Liver (tissue), 8 donors: ENCODE measurements at regions not wholly inside any gene's neighbourhood (a gene's known extent, or its start where the extent isn't known, plus 50 kb on each side); places are given as distances from the start of the nearest gene placed in this dataset.

Experiments used
- DNase-seq: peaks from one replicate; pipeline ENCODE4 v3.0.0-alpha.2; 2017; ENCODE audit warnings: low spot score
- H3K27ac ChIP-seq, 2 donors: one replicate each; pipeline ENCODE4 v1.7.0; 2013; ENCODE audit warnings: inconsistent platforms in 2 of 2, low read length in 2 of 2, control low read depth in 1 of 2, low read depth in 1 of 2, mild to moderate bottlenecking in 1 of 2
- H3K27me3 ChIP-seq, 4 donors: one replicate each; pipeline versions ENCODE4 v1.6.1 to v1.7.0; 2013; ENCODE audit warnings: low read length in 3 of 4, inconsistent platforms in 1 of 4, mild to moderate bottlenecking in 1 of 4, moderate library complexity in 1 of 4; ENCODE audit not compliant: control insufficient read depth in 4 of 4, insufficient read depth in 4 of 4
- H3K36me3 ChIP-seq, 4 donors: one replicate each; pipeline versions ENCODE4 v1.6.1 to v1.7.0; 2013; ENCODE audit warnings: low read length in 3 of 4, mild to moderate bottlenecking in 3 of 4, low read depth in 1 of 4, moderate library complexity in 1 of 4; ENCODE audit not compliant: control insufficient read depth in 4 of 4, insufficient read depth in 3 of 4
- H3K4me1 ChIP-seq, 4 donors: one replicate each; pipeline versions ENCODE4 v1.6.1 to v1.7.0; 2013; ENCODE audit warnings: low read length in 3 of 4, mild to moderate bottlenecking in 3 of 4, moderate library complexity in 1 of 4; ENCODE audit not compliant: control insufficient read depth in 4 of 4, insufficient read depth in 4 of 4
- H3K4me3 ChIP-seq, 3 donors: one replicate each; pipeline versions ENCODE4 v1.6.1 to v1.7.0; 2013; ENCODE audit warnings: low read length in 3 of 3, control low read depth in 1 of 3, low read depth in 1 of 3, mild to moderate bottlenecking in 1 of 3
- H3K9ac ChIP-seq, 2 donors: one replicate each; pipeline ENCODE4 v1.7.0; 2013; ENCODE audit warnings: low read length in 2 of 2, mild to moderate bottlenecking in 2 of 2, moderate library complexity in 2 of 2, control low read depth in 1 of 2, low read depth in 1 of 2
- H3K9me3 ChIP-seq, 4 donors: one replicate each; pipeline versions ENCODE4 v1.6.1 to v1.7.0; 2013; ENCODE audit warnings: low read length in 3 of 4; ENCODE audit not compliant: control insufficient read depth in 4 of 4
- ATF3 ChIP-seq: IDR thresholded peaks from 2 replicates; pipeline ENCODE4 v1.6.1; 2016; ENCODE audit warnings: antibody characterized with exemption
- CTCF ChIP-seq: fragments of 150-350 bp; IDR thresholded peaks from 2 replicates; pipeline ENCODE4 v1.5.1; 2017; ENCODE audit warnings: improper control_type of control experiment, low read depth, low read length; ENCODE audit not compliant: missing input control
- EGR1 ChIP-seq, 2 donors: IDR thresholded peaks; 2 replicates each; pipeline ENCODE4 v1.6.1; 2016 to 2018; ENCODE audit warnings: antibody characterized with exemption in 2 of 2, low read depth in 2 of 2
- FOXA1 ChIP-seq: IDR thresholded peaks from 2 replicates; pipeline ENCODE4 v1.6.1; 2016; ENCODE audit warnings: antibody characterized with exemption
- FOXA2 ChIP-seq: IDR thresholded peaks from 2 replicates; pipeline ENCODE4 v1.6.1; 2016; ENCODE audit warnings: antibody characterized with exemption
- HNF4A ChIP-seq, 2 donors: conservative IDR thresholded peaks; 2 replicates each; pipeline ENCODE4 v1.6.1; 2016; ENCODE audit warnings: antibody characterized with exemption in 2 of 2, mild to moderate bottlenecking in 2 of 2
- JUND ChIP-seq, 2 donors: IDR thresholded peaks; 2 replicates each; pipeline ENCODE4 v1.6.1; 2016; ENCODE audit warnings: antibody characterized with exemption in 2 of 2
- MAX ChIP-seq: IDR thresholded peaks from 2 replicates; pipeline ENCODE4 v1.6.1; 2016; ENCODE audit warnings: antibody characterized with exemption
- NR2F2 ChIP-seq: IDR thresholded peaks from 2 replicates; pipeline ENCODE4 v1.6.1; 2016; ENCODE audit warnings: antibody characterized with exemption
- RAD21 ChIP-seq, 2 donors: IDR thresholded peaks; 2 replicates each; pipeline ENCODE4 v1.6.1; 2016; ENCODE audit warnings: antibody characterized with exemption in 2 of 2, mild to moderate bottlenecking in 2 of 2
- REST ChIP-seq: IDR thresholded peaks from 2 replicates; pipeline ENCODE4 v1.6.1; 2016; ENCODE audit warnings: antibody characterized with exemption, mild to moderate bottlenecking
- RXRA ChIP-seq, 2 donors: IDR thresholded peaks; 2 replicates each; pipeline ENCODE4 v1.6.1; 2017 to 2018; ENCODE audit warnings: antibody characterized with exemption in 2 of 2, mild to moderate bottlenecking in 1 of 2
- SP1 ChIP-seq: IDR thresholded peaks from 2 replicates; pipeline ENCODE4 v1.6.1; 2018; ENCODE audit warnings: antibody characterized with exemption, mild to moderate bottlenecking
- TAF1 ChIP-seq: conservative IDR thresholded peaks from 2 replicates; pipeline ENCODE4 v1.6.1; 2016; ENCODE audit warnings: antibody characterized with exemption, mild to moderate bottlenecking
- YY1 ChIP-seq: IDR thresholded peaks from 2 replicates; pipeline ENCODE4 v1.6.1; 2016; ENCODE audit warnings: antibody characterized with exemption, mild to moderate bottlenecking
- WGBS: extraction: QIAGEN DNeasy Blood & Tissue Kit; methylation state at CpG from one replicate; pipeline ENCODE4 v1.1.7; 2013; 5-methylcytosine and 5-hydroxymethylcytosine counted together
- donor health status: healthy.
- donor health status: healthy.
- donor health status: healthy.
- donor health status: healthy.
- donor health status: healthy.

DNA sequence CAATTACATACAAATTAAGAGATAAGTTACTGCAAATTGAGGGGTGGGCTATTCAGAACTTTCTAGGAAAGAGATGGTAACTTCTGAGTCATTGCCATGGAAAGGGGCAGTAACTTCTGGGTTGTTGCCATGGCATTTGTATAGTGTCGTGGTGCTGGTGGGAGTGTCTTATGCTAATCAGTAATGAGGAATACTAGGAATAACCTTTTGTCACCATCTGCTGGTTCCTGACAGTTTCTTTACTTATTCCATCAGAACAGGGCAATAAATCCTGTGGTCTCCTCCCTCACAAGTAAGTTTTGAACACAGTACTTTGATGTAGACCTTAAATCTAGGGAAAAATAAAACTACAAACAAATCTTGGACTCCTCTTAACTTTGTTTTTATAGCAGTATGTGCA lies 435.4 kb downstream of the BCL11A start:
- H3K9ac ChIP-seq = no peak overlapping the region
- no peak overlapping the region for H3K4me3 ChIP-seq
- WGBS = 25% methylated on average over 1 of the region's 1 CpG
- H3K27ac ChIP-seq = no peak overlapping the region
- peaks cover 0 to 8% (median 0%) of the 10 kb centered on the region in 4 donors for H3K9me3 ChIP-seq
- H3K4me1 ChIP-seq = no peaks in the 10 kb centered on the region
- H3K36me3 ChIP-seq = no peaks in the 10 kb centered on the region
- TF ChIP-seq MAX (no peak), FOXA2 (no peak), JUND (IDR thresholded peaks at IDR 0.05) (no peak), CTCF (no peak), YY1 (no peak), ATF3 (no peak), TAF1 (no peak), HNF4A (conservative IDR thresholded peaks at IDR 0.05) (no peak), NR2F2 (no peak), RAD21 (IDR thresholded peaks at IDR 0.05) (no peak), FOXA1 (no peak), REST (no peak), RXRA (IDR thresholded peaks at IDR 0.05) (no peak), SP1 (no peak), EGR1 (IDR thresholded peaks at IDR 0.05; ENCODE audit: low read depth in 2 of 2) (no peak)
- H3K27me3 ChIP-seq = no peaks in the 10 kb centered on the region
- no peak for DNase-seq

DNA sequence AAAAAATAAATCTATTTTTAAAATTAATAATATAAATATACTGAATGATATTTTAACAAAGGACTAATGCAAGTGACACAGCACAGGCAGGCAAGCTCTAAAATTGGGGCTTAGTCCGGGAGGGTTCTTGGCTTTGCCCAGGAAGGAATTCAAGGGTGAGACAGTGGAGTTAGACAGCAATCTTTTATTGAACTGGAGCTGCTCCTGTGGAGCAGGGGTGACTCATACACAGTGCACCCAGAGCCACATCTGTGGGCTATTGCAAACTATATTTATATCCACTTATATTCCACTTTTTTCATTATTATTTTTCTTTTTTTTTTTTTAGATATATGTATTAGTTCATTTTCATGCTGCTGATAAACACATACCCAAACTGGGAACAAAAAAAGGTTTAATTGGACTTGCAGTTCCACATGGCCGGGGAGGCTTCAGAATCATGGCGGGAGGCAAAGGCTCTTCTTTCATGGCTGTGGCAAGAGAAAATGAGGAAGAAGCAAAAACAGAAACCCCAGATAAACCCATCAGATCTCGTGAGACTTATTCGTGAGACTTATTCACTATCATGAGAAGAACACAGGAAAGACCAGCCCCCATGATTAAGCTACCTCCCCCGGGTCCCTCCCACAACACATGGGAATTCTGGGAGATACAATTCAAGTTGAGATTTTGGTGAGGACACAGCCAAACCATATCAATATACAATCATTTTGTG lies 437.1 kb downstream of the BCL11A start:
- no peak overlapping the region for H3K4me3 ChIP-seq
- no peak for DNase-seq
- peaks cover 0 to 8% (median 0%) of the 10 kb centered on the region in 4 donors for H3K9me3 ChIP-seq
- no peaks in the 10 kb centered on the region for H3K36me3 ChIP-seq
- no peak overlapping the region for H3K9ac ChIP-seq
- 89% methylated on average over 6 of the region's 6 CpGs for WGBS
- no peak overlapping the region for H3K27ac ChIP-seq
- no peaks in the 10 kb centered on the region for H3K4me1 ChIP-seq
- H3K27me3 ChIP-seq = no peaks in the 10 kb centered on the region
- no peak for TF ChIP-seq FOXA1
